GM19324 (cell line): ENCODE measurements at regions not wholly inside any gene's neighbourhood (a gene's known extent, or its start where the extent isn't known, plus 50 kb on each side); places are given as distances from the start of the nearest gene placed in this dataset.

ENCODE experiments used
- ATAC-seq: cut with Tn5 transposase; IDR thresholded peaks from one replicate; pipeline ENCODE4 v1.9.1; 2021; ENCODE audit warnings: mild to moderate bottlenecking, moderate library complexity; ENCODE audit not compliant: unreplicated experiment, low FRiP score

DNA sequence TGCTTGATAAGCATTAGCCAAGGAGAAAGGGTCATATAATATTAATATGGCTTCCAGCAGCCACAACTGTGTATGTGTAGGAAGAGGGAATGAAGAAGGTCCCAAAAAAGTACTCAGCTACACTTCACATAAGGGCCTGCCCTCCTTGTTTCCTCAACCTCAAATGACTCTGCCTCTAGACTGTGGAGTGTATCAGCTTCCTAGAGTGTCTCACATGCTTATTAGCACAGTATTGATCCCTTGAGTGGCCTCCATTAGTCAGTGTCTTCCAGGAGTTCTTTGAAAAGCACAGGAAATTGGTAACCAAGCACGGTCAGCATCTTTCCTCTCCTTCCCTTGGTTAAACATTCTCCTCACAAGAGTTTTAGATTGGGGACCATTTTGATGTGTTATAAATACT, 190.4 kb upstream of the ATP10B start:
- no peak for ATAC-seq

DNA sequence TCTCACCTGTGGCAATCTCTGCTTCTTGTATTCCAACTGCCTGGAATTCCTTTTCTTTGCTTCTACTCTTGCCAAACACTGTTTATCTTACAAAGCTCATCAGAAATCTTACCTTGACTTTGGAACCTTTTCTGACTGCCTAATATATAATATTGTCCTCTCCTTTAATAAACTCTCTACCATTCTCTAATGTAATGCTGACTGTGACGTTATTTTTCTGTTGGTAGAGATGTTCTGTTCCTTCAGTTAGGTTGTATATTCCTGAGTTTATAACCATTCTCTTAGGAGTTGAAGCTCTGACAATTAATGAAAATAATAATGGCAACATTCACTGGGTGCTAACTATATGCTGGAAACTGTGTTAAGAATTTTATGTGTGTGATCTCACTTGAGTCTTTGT, 188.8 kb upstream of the ATP10B start:
- ATAC-seq = no peak

GRCh38 chr5:161036296-161036695, 184.3 kb upstream of the ATP10B start:
- ATAC-seq = no peak

DNA sequence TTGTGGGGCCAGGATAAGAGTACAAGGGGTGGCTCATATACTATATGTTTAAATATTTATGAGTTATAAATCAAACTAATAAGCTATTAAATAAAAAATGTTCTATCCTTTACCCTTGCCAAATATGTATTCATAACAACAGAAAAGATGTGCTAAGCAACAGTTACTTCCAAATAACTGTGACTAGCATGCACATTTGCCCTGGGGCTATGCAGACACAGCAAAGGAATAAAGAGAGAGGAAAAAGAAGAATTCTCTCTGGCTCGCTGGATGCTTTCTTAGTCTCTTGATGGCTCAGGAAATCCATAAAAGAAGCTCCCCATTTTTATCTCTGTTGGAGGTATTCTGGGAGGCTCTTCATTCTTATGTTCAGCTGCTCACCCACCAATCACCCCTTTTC, 182.4 kb upstream of the ATP10B start:
- ATAC-seq = no peak

GRCh38 chr5:161030229-161030628, 178.2 kb upstream of the ATP10B start:
- ATAC-seq = no peak

DNA sequence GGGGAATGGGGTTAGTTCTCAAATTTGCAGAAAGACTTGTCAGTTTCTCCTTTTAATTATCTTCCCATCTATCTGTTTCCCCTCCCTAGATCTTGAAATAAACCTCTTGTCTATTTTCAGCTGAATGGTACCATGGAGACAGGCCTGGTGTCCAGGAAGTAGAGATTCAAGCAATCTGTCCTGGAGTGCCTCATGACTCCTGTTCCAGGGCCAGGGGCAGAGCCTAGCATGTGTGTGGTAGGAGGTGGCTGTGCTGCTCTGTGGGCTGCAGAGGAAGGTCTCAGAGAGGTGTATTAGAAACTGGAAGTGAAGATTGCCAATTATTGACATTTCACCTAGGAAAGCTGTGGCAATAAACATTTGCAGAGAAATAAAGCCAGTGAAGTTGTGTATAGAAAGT, 175.8 kb upstream of the ATP10B start:
- peak; percentile 67 for ATAC-seq

- no peak for ATAC-seq
These were observed 171.5 kb upstream of the ATP10B start for GRCh38 chr5:161023551-161023950.

DNA sequence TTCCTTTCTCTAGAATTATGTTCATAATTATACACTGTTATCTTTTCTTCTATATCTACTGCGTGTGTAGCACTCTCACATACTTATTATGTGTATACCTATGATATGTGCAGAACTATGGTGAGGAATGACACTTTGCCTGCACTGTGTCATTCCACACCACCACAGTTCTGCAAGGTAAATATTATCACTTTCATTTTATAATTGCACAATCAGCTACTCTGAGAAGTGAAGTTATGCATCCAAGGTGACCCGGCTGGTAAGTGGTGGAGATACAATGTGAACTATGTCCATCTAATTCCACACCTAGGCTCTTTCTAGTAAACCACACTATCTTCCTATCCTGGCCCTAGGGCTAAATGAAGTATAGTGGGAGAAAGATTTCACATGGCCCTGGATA, 170.1 kb upstream of the ATP10B start:
- ATAC-seq = no peak

DNA sequence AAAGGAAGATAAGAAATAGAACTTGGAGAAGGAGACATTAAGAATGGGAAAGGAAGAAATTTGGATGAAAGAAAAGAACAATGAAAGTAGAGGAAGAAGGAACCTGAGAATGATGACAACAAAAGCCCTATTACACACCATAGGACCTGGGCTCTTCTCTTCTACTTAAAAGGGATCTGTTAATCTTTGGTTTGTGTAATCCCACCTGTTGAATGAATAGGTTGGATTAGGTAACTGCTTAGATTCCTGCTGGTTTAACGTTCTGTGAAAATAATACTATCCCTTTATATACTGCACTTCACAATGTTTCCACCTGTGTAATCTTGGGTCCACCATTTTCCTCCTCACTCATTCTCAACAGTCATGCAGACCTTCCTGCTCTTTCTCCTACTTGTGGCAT, 157.8 kb upstream of the ATP10B start:
- no peak for ATAC-seq

DNA sequence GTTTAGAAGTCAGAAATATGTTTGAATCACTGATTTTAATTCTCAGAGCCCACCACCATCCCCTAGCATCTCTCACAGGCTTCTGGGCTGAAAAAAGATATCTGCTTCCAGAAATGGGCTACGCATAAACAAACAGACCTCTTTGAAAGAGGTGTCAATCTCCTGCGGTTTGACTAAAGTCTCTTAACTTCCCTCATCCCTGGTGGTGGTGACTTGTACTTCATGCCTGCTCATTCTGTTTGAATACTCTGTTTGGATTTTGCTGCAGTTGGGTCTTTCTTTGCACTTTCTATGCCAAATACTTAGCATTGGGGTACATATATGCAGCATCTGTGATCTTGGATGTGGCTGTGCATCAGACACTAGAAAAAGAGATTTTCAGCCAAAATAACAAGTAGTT, 157.2 kb upstream of the ATP10B start:
- ATAC-seq = no peak

DNA sequence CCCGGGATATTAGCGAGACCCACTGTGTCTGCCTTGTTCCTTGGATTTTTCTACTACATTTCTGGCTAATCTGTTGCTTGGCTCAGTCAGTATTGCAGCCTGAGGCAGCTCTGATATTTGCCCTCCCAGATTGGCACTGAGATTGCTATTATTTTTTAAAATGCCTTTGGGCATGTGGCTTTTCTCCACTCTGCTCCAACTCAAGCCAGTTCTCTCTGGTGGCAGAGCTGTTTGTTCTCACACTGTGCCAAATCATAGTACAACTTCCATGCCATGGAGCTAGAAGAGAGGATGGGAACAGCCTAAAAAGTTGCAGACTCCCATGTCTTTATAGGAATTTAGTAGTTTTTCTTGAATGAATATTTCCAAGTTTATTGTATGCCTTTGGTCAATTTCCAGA, 155.9 kb upstream of the ATP10B start:
- no peak for ATAC-seq

GRCh38 chr5:161002571-161003074, 150.6 kb upstream of the ATP10B start:
- no peak for ATAC-seq

GRCh38 chr5:161001604-161002003, 149.6 kb upstream of the ATP10B start:
- ATAC-seq = peak; percentile 84

GRCh38 chr5:161001142-161001541, 149.1 kb upstream of the ATP10B start:
- peak; percentile 35 for ATAC-seq

DNA sequence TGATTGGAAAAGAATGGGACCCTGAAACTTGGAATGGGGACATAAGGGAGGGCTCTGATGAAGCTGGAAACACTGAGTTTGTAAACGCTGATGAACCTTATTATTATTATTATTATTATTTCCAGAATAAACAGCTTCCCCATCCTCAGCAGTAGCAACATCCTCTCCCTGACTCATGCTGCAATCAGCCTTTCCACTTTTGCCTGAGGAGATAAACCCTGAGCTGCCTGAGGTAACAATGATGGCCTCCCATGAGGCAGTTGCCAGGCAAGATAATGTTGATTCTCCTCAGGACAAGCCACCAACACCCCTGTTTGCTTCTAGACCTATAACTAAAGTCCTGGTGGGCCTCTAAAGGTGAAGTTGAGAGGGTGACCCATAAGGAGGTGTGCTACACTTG, 139.2 kb upstream of the ATP10B start:
- no peak for ATAC-seq

DNA sequence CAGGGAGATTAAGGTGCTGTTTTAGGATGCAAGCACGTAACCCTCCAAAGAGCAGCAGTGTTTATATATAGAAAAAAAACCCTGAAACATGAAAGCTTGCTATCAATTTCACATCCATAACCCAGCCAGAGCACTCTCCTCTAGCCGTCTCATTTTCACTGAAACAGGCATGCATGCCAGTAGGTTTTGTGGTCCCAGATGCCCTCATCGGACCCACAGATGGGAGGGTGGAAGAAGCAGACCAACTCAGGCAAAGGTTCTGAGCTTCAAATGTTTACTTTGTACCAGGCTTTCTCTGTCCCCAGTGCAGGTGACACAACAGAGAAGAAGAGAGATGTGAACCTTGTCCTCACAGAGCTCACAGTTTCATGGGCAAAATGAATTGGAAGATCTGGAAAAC, 127.4 kb upstream of the ATP10B start:
- ATAC-seq = peak; percentile 46

- peak; percentile 62 for ATAC-seq
These were observed 126.9 kb upstream of the ATP10B start for GRCh38 chr5:160978944-160979343.

- no peak for ATAC-seq
These were observed 124.2 kb upstream of the ATP10B start for GRCh38 chr5:160976181-160976580.

DNA sequence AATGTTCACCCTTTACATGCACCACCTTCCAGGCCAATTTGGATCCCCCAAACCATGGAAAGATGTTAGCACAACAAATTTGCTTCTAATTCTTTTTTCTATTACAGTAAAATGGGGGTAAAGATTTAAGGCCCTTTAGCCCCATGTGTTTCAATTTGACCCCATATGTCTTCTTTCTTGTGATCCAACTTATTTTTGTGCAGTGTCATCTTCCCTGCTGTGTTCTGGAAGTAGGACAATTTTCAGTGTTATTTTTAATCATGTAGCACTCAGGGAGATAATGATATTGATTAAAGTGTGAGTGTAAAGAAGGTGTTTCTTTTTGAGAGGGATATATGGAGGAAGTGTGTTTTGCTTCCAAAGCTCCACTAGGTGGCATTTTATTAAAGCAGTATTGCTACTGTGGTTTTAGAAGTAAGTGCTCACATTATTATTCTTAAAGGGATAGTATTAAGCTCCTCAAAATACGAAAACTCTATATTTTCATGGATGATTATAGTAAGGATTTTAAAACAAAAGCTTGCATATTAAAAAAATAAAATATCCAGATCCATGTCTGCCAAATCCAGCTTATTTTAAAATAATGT, 118.7 kb upstream of the ATP10B start:
- no peak for ATAC-seq

DNA sequence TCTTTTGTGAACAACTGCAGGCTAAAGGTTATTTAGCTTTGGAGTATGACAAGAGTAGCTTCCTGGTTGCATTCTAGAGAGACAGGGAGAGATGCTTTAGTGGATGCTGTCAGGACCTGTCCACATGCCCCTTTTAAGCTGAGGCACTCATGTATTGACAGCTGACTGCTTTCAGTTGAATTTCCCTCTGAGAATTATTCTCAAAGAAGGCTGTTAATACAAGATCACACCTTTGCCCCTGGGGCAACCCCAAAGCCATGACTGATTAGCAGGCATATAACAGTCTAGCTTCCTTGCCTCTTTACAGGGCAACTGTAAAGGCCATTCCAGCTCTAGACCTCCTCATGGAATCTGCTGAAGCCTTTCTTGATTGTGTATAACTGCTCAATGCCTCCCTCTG, 117.6 kb upstream of the ATP10B start:
- no peak for ATAC-seq

GRCh38 chr5:160968480-160968879, 116.5 kb upstream of the ATP10B start:
- ATAC-seq = no peak

GRCh38 chr5:160966921-160967320, 114.9 kb upstream of the ATP10B start:
- ATAC-seq = no peak

GRCh38 chr5:160961761-160962160, 109.8 kb upstream of the ATP10B start:
- no peak for ATAC-seq
